NT2/D1 (cell line): ENCODE measurements at regions not wholly inside any gene's neighbourhood (a gene's known extent, or its start where the extent isn't known, plus 50 kb on each side); places are given as distances from the start of the nearest gene placed in this dataset.
"Not testable (repeated sequence)": the region's sequence is repeated elsewhere in the genome, so short reads cannot be mapped to it uniquely, and the experiment has no call there.

Experiments used
- DNase-seq: peaks from one replicate; pipeline ENCODE4 v3.0.0-alpha.2; 2011; ENCODE audit warnings: low read depth, low spot score
- H3K27me3 ChIP-seq: 2 replicates; pipeline ENCODE4 v1.6.0; 2011; ENCODE audit warnings: mild to moderate bottlenecking; ENCODE audit not compliant: insufficient read length, insufficient read depth
- H3K36me3 ChIP-seq: 2 replicates; pipeline ENCODE4 v1.6.1; 2011; ENCODE audit warnings: mild to moderate bottlenecking, low read length, mixed read lengths; ENCODE audit not compliant: insufficient read depth, insufficient read length
- H3K4me1 ChIP-seq: 2 replicates; pipeline ENCODE4 v1.5.1; 2011; ENCODE audit not compliant: insufficient read depth, insufficient read length
- H3K4me3 ChIP-seq: 2 replicates; pipeline ENCODE4 v1.5.1; 2011; ENCODE audit warnings: low read depth; ENCODE audit not compliant: insufficient read length
- H3K9ac ChIP-seq: 2 replicates; pipeline ENCODE4 v1.6.0; 2011; ENCODE audit warnings: low read depth; ENCODE audit not compliant: insufficient read length
- H3K9me3 ChIP-seq: 2 replicates; pipeline ENCODE4 v1.5.1; 2011; ENCODE audit warnings: mild to moderate bottlenecking, low read length; ENCODE audit not compliant: insufficient read depth
- SUZ12 ChIP-seq: IDR thresholded peaks from 2 replicates; pipeline ENCODE4 v1.6.1; 2011; ENCODE audit not compliant: insufficient read length, insufficient read depth; ENCODE audit errors: extremely low read depth
- YY1 ChIP-seq: IDR thresholded peaks from 2 replicates; pipeline ENCODE4 v1.6.1; 2011; ENCODE audit not compliant: insufficient read length, insufficient read depth
- ZNF274 ChIP-seq: IDR thresholded peaks from 2 replicates; pipeline ENCODE4 v1.6.1; 2011; ENCODE audit warnings: mild to moderate bottlenecking, low read depth, low read length

- Histone ChIP-seq H3K36me3 (no peaks in the 10 kb centered on the region), H3K27me3 (no peaks in the 10 kb centered on the region), H3K9me3 (peaks cover 9% of the 10 kb centered on the region; the same call in 1 of the 2 replicates), H3K4me1 (peaks cover 2% of the 10 kb centered on the region), H3K9ac (no peak overlapping the region), H3K4me3 (no peak overlapping the region)
- TF ChIP-seq ZNF274, result no peak
- TF ChIP-seq SUZ12, result no peak
- TF ChIP-seq YY1, result no peak
- DNase-seq, result no peak
Observed at GRCh38 chr9:90724112-90724511, 77.5 kb upstream of the SYK start.

GRCh38 chr9:90722071-90722470 is 79.4 kb upstream of the DIRAS2 start:
- no peaks in the 10 kb centered on the region for H3K36me3 ChIP-seq
- H3K9ac ChIP-seq, result no peak overlapping the region
- DNase-seq, result no peak
- H3K27me3 ChIP-seq, result no peaks in the 10 kb centered on the region
- H3K4me3 ChIP-seq, result no peak overlapping the region
- TF ChIP-seq SUZ12, result no peak
- no peak for TF ChIP-seq ZNF274
- TF ChIP-seq YY1, result no peak
- peaks cover 2% of the 10 kb centered on the region for H3K4me1 ChIP-seq
- H3K9me3 ChIP-seq, result no peaks in the 10 kb centered on the region

GRCh38 chr9:90720621-90721265 is 78.1 kb upstream of the DIRAS2 start:
- Histone ChIP-seq H3K9ac (no peak overlapping the region), H3K36me3 (no peaks in the 10 kb centered on the region), H3K4me3 (no peak overlapping the region), H3K4me1 (peaks cover 2% of the 10 kb centered on the region), H3K27me3 (no peaks in the 10 kb centered on the region), H3K9me3 (no peaks in the 10 kb centered on the region)
- no peak for TF ChIP-seq ZNF274
- TF ChIP-seq SUZ12, result no peak
- TF ChIP-seq YY1, result no peak
- DNase-seq, result no peak

GRCh38 chr9:90706230-90706629 is 63.6 kb upstream of the DIRAS2 start:
- Histone ChIP-seq H3K4me1 (no peaks in the 10 kb centered on the region), H3K9ac (no peak overlapping the region), H3K36me3 (no peaks in the 10 kb centered on the region), H3K27me3 (no peaks in the 10 kb centered on the region), H3K4me3 (no peak overlapping the region), H3K9me3 (no peaks in the 10 kb centered on the region)
- no peak for DNase-seq
- TF ChIP-seq ZNF274 (no peak), YY1 (no peak), SUZ12 (no peak)

DNA sequence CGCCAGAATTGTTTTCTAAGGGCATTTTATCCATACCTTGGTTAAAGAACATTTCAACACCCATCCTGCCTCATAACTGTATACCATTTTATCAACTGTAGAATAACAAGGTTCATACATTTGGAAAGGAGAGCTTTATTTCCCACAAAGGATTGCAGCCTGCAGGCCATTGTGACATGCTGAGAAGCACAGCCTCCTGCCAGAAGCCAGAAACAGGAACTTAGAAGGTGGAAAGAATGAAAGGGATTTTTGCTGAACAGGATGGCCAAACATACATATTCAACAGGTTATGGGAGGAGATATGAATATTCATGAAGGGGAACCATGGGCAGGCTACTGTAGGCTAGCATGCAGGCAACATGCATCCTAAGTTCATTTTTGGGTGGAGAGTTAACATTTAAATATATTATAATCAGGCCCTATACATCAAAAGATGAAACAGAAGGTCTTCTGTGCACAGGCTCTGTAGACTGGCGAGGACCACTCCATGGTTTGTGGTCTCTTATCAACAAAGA is 59.9 kb upstream of the DIRAS2 start:
- DNase-seq, result no peak
- TF ChIP-seq ZNF274 (no peak), YY1 (no peak), SUZ12 (no peak)
- Histone ChIP-seq H3K36me3 (no peaks in the 10 kb centered on the region), H3K27me3 (no peaks in the 10 kb centered on the region), H3K9me3 (no peaks in the 10 kb centered on the region), H3K4me3 (no peak overlapping the region), H3K9ac (no peak overlapping the region), H3K4me1 (no peaks in the 10 kb centered on the region)

- Histone ChIP-seq H3K9ac (no peak overlapping the region), H3K4me3 (no peak overlapping the region), H3K4me1 (no peaks in the 10 kb centered on the region), H3K36me3 (no peaks in the 10 kb centered on the region), H3K9me3 (no peaks in the 10 kb centered on the region), H3K27me3 (no peaks in the 10 kb centered on the region)
- no peak for DNase-seq
- TF ChIP-seq SUZ12, result no peak
- TF ChIP-seq YY1, result no peak
- TF ChIP-seq ZNF274, result no peak
Observed at GRCh38 chr9:90698871-90699440, 56.3 kb upstream of the DIRAS2 start.

- no peak overlapping the region for H3K4me3 ChIP-seq
- H3K9me3 ChIP-seq, result no peaks in the 10 kb centered on the region
- H3K27me3 ChIP-seq, result no peaks in the 10 kb centered on the region
- TF ChIP-seq ZNF274, result no peak
- TF ChIP-seq YY1, result no peak
- no peak for TF ChIP-seq SUZ12
- H3K9ac ChIP-seq, result no peak overlapping the region
- H3K4me1 ChIP-seq, result no peaks in the 10 kb centered on the region
- no peak for DNase-seq
- no peaks in the 10 kb centered on the region for H3K36me3 ChIP-seq
Observed at GRCh38 chr9:90697808-90698207, 55.2 kb upstream of the DIRAS2 start.

DNA sequence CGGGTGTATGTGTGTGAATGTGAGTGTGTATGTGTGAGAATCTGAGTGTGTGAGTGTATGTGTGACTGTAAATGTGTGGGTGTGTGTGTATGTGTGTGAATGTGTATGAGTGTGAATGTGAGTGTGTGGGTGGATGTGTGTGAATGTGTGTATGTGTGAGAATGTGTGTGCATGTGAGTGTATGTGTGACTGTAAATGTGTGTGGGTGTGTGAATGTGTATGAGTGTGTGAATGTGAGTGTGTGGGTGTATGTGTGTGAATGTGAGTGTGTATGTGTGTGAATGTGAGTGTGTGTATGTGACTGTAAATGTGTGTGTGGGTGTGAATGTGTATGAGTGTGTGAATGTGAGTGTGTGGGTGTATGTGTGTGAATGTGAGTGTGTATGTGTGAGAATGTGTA is 51.6 kb upstream of the DIRAS2 start:
- not testable (repeated sequence) for H3K9me3 ChIP-seq, H3K4me3 ChIP-seq, DNase-seq, H3K4me1 ChIP-seq, H3K36me3 ChIP-seq, H3K9ac ChIP-seq, H3K27me3 ChIP-seq
